Cerebellar cortex (tissue), 1 donor: ENCODE measurements at regions not wholly inside any gene's neighbourhood (a gene's known extent, or its start where the extent isn't known, plus 50 kb on each side); places are given as distances from the start of the nearest gene placed in this dataset.

Source experiments
- DNase-seq: peaks from one replicate; pipeline ENCODE4 v3.0.0-alpha.2; 2015; ENCODE audit warnings: low spot score

DNA sequence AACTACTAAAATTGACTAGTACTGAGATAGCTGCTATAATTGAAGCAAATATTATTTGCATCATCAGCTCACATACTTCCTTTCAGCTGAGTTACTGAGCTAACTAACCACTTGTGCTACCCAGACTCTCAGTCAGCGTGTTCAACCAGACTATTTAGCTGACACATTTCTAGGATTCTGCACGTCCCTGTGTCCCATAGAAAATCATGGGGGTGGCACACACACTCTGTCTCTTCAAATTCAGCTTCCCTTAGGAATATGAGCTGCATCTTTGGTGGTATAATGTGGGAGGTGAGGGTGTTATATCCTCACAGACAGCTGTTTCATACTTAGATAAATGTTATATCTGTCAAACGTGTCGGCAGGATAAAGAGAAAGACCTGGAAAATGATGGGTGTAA, 424.0 kb downstream of the CDH2 start:
- no peak for DNase-seq

DNA sequence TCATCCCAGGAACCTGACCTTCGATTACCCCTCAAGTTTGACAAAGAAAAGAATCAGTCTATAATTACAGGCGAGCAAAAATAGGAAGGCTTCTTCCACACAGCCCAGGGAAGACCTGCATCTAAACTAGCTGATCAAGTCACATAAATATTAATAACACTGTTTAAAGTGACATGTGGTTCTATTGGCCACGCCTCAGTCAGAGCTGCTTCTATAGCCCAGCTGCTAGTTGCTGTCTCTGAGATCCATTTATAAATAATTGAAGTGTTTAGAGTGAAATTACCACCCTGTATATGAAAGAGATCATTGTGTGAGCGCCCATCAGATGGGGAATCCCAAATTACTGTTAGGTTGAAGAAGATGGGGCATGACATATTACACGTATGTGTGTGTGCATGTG, 426.0 kb downstream of the CDH2 start:
- DNase-seq = no peak

DNA sequence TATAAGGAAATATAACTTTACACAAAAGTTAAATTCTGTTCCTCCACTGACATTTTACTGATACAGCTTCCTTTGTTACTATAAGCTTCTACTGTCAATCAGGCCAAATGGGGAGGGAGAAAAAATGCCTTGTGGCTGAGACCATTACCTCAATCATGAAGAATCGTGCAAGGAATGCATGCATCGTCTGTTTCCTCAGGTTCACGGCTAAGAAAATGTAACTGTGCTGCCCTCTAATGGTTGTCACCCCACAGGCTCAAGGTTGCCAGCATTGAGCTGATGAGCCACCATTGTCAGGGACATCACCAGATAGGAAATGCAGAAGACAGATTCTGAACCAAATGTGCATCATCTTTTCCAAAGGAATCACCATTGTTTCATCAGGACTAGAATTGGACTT, 426.9 kb downstream of the CDH2 start:
- DNase-seq = peak; percentile 3

DNA sequence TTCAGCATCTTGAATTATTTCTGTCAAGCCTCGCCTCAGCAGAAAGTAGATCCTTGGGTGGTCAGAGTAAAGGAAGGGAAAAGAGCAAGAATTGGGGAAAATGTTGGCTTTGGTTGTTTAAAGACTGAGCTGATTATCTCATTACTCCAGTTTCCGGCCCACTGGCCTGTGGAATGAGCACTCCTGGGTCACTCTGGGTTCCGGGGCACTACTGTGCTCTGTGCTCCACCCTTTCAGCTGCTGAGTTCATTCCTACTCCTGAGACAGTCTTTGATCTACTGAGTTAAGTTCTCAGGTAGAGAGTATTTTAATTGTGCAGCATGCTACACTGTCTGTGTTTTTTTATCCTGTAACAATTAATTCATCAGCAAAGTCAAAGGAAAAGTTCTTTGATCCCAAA, 427.7 kb downstream of the CDH2 start:
- DNase-seq = no peak

DNA sequence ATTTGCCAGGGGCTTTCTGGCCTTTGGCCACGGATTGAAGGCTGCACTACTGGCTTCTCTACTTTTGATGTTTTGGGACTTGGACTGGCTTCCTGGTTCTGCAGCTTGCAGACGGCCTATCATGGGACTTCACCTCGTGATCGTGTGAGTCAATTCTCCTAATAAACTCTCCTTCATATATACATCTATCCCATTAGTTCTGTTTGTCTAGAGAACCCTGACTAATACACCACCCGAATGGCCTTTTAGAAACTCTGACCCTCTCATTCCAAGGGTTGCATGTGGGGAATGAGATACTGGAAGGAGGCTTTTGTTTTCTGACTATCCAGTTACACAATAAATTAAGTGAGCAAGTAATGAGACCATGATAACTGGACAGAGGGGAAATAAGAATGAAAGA, 430.7 kb downstream of the CDH2 start:
- DNase-seq = no peak

DNA sequence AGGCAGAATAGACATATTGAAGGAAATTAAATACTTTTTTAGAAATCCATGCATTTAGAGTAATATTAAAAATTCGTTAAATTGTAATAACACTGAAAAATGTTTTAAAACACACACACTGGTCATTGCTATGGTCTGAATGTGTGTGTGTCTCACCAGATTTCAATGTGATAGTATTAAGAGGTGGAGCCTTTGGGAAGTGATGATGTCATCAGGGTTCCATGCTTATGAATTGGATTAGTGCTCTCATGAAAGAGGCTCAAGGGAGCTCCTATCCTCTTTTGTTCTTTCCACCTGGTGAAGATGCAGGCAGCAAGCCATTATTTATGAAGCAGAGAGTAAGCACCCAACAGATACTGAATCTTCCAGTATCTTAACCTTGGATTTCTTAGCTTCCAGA, 441.8 kb downstream of the CDH2 start:
- DNase-seq = no peak

DNA sequence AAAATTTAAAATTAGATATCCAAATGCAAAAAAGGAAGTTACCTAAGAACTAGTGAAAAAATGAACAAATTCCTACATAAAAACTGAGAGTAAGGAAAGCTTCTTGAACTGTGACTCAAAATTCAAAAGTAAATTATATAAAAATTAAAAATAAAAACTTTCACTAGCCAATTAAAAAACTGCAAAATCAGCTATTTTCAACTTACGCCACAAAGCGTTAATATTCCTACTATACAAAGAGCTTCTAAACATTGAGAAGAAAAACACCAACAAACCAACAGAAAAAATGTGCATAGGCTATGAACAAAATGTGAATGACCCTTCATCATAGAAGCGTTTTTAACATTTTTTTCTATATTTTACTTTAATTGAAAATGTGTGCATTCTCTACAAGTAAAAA, 445.7 kb downstream of the CDH2 start:
- DNase-seq = no peak

DNA sequence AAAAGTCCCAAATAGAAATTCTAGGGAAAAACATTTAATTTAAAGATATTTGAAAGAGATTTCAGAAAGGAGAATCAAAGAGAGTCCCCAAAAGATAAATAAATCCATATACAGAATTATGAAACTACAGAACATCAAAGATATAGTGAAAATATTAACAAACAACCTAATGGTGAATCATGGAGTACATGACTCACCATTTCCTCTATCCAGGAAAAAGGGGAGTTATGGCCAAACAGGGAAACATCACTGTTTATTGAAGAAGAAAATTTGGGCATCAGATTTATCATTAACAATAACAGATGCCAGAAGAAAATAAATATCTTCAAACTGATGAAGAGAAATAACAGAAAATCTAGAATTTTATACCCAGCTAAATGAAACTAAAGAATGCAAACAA, 448.3 kb downstream of the CDH2 start:
- no peak for DNase-seq

DNA sequence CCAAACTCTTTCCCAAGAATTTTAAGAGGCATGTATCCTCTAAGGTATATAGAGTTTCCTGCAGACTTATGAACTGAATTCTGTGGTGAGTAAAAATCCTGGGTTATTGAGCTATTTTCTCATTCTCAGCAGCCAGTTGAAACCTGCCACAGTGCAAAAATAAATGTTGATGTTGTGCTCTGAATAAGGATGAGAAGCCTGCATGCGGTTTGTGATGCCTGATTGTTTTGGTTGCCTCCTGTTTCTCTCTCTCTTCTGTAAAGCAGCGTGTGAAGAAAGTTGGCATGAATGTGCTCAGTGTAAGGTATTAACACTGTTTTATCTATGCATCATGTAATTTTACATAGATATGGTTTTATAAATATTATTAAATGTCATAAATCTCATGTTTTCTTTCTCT, 452.6 kb downstream of the CDH2 start:
- DNase-seq = no peak

DNA sequence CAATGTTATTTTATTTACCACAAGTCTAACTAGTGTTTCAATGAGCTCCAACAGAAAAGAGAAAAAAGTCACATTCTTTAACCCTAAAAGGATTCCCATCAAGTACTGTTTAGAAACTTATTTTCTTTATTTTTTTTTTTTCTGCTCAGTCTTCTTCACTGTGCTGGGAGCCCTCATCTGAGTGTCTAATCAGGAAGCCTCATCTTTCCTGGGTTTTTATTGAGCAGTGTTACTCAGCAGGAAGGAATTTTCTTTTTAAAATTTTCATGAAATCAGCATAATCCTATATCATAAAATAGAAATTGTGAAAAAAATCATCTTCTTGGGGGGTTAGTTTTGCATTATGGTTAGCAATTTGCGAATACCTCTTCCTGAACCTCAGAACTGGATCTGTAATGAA, 453.8 kb downstream of the CDH2 start:
- DNase-seq = no peak

DNA sequence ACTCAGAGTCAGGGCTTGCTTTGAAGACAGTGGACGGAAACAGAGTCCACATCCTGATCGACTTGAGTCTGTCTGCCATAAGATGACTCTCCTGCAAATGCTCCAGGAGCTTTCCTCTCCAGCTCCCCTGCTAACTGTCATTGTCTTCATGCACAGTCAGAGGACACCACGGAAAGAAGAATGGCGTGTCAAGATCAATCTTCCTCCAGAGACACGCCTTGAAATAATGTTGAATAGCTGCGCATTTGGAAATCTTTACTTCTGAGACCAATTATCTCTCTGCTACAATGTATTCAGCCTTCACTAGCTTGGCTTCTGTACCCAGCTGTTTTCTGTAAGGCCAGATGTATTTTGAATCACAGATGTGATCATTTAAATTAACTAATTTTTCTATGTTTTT, 457.2 kb downstream of the CDH2 start:
- no peak for DNase-seq

DNA sequence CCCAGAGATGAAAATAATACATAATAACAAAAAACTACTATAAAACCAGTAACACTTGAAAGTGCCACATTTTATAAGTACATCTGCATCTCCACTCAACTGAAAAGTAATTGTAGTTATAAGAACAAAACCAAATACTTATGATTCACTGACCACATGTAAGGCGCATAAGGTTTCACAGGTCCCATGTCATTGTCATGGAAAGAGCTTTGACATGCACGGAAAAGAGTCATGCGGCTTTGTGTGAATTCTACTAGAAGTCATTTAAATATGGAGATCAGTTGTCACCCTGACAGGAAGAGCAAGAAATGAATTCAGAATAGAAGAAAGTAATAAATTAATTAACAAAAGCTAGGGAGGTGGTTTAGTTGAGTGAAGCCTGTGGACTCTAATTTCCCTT, 459.1 kb downstream of the CDH2 start:
- DNase-seq = no peak

DNA sequence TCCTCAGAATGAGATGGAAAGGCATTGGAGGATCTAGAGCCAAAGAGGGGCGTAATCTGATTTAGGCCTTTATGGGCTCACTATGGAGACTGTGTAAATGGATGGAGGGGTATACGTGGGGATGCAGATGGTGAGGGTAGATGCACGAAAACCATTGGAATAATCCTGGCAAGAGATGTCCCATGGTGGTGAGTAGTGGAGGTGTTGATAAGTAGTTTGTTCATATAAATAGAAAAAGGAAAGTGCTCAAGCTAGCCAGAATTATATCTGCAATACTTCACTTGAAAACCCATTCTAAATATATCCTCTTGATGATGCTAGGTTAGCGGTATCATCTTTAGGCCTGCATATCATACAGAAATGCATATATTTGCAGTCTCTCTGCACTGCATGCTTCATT, 459.7 kb downstream of the CDH2 start:
- DNase-seq = no peak

DNA sequence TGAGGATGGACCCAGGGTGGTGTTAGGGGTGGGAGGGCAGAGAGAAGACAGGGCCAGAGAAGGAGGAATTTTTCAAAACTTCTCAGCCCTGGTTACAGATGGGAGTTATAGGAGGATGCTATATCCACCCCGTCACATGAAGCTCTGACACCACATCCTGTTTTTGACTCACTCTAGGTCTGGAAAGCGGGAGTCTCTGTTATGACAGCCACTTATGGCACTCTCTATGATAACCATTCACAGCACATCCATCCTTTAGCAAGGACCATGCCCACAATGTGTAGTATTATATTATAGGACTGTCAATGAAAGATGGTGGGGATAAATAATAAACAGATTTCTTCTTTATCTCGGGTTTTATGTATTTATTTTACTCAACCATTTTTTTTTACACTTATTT, 461.2 kb downstream of the CDH2 start:
- DNase-seq = no peak

DNA sequence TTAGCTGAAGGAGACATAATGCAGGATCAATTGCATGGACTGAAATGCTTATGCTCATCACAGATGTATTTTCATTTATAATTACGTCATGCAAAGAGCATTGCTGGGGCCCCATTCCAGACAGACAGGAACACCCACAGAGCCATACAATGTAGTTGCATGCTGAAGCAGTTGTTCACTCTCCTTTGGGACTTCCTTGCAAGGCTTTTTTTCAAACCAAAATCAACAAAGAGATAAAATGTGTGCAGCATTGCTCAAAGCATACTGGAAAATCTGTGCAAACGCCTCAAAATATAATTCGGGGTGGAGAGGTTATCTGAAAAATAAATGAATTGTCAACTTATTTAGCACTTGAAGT, 463.2 kb downstream of the CDH2 start:
- no peak for DNase-seq

DNA sequence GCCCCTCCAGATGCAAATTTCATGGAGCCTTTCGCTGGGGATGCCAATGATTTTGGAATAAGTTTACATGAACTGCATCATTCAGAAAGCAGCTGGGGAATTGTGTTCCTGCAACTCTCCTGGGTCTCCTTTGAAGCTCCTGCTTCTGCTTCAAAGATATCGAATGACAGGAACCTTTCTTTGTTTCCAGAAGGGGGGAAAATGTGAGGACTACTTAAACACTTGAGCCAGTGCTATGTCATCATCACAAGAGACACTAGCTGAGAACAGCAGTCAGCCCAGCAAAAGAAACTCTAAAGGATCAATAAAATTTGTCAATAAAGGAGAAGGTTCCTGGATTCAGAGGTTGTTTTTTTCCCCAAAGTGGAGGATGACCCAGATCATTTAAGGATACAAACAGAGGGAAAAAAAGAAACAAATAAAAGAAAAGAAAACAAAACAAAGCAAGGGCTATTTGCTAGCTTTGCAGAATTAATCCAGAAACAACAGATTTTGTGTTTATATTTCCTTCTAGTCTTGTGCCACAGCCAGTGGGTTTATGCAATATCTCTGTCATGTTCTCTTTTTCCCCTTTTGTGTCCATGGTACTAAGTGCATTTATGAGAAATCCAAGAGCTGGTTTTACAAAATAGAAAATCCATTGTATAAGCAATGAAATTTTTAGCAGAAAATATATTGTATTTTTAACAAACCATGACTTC, 463.7 kb downstream of the CDH2 start:
- no peak for DNase-seq

DNA sequence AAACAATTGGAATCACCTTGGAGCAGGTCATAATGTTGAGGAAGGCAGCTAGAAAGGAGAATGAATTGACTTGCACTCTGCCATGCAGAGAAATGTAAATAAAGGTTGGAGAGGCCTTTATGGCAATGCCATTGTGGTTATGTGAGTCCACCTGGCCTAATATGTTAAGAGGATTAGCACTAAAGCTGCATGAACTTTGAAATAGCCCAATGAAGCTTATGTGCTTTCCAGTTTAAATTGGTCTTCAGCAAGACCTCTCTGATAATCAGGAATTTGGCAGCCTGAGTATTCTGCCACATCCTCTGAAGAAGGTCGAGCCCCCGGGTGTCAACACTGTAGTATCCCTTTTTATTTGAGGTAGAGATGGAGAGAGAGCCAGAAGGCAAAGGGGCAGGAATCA, 464.9 kb downstream of the CDH2 start:
- DNase-seq = no peak

DNA sequence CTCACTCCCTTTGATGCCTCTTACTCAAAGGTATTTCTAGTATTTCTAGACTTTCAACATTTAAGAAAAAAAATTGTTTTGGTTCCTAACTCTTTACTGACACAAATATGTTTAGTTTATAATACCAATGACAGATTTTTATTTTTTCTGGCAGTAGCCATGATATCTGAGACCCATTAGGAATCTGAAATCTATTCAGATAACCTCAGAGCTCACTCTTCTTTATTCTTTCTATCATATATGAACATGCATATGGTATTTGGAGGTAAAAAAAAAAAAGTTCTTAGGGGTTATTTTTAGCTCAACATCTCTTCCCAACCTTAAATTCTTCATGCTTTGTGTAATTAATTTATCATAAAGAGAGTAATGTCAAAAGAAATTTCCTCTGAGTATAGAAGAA, 465.5 kb downstream of the CDH2 start:
- DNase-seq = no peak

DNA sequence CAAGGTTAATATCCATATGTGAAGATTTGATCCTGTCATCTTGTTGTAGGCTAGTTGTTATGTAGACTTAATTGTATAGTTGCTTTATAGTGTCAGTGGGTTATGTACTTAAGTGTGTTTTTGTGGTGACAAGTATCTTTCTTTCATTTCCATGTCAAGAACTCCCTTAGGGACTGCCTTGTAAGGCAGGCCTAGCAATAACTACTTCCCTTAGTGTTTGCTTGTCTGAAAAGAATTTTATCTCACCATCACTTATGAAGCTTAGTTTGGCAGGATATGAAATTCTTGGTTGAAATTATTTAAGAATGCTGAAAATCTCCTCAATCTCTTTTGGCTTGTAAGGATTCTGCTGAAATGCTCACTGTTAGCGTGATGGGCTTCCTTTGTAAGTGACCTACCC, 467.6 kb downstream of the CDH2 start:
- DNase-seq = no peak

DNA sequence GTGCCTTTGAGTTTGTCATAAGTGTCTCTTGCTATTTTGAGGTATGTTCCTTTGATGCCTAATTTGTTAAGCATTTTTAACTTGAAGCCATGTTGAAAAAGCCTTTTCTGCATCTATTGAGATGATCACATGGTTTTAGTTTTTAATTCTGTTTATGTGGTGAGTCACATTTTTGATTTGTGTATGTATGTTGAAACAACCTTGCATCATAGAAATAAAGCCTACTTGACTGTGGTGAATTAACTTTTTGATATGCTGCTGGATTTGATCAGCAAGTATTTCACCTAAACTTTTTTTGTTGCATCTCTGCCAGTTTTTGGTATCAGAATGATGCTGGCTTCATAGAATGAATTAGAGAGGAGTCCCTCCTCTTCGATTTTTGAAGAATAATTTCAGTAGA, 469.7 kb downstream of the CDH2 start:
- no peak for DNase-seq

DNA sequence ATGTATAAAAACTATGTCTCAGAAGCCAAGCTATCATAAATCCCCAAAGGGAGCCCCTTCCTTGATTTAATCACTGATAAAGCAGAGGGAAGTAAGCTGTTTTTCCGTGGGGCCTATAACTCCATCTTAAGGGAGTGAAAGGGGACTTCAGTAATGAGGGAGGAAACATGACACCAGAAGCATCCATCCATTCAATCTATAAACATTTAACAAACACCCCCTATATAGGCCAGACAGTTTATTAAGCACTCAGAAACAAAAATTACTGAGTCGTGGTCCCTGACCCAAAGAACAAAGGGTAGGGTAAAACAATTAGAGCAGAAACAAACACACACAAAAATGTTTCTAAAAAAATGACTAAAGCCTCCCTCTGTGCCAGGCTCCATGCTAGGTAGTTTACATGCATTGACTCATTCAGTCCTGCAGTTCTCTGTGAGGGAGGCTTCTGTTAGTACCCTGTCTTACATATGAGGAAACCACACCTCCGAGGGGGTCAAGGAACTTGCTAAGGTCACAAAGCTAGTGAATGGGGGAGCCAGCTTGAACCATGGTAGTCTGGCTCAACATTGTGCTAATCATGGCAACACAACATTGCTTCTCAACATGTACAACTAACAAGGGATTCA, 472.1 kb downstream of the CDH2 start:
- DNase-seq = no peak

DNA sequence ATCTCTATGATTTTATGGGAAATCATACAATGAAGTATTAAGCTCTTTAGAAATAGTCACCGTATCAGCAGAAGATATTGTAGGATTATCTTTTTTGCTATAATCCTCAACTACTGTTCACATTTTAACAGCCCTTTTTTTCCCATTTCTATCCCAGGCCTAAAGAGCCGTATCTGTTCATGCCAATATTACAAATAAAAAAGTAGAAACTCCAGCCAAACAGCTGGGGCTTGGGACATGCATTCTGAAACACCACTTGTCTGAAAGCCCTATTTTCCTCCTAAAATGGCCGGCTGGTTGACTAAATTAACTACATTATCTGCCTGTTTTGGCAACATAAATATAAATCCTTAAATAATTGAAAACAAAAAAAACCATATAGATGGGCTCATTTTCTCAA, 477.8 kb downstream of the CDH2 start:
- no peak for DNase-seq

DNA sequence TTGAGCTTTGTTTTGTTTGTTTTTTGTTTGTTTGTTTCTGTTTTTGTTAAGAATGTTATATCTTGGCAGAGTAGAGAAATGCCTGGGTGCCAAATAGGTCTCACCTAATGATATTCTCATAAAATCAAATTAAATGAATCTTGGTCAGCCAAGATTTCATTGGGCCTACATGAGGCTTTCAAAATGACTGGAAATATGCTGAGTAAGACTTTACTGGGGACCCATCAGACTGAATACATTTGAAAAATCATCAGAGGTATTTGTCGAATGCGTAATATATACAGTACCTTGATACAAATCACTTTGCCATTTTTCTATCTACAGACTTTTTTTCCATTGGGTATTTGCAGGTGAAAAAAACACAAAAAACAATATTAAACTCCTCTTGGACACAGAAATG, 480.8 kb downstream of the CDH2 start:
- no peak for DNase-seq

DNA sequence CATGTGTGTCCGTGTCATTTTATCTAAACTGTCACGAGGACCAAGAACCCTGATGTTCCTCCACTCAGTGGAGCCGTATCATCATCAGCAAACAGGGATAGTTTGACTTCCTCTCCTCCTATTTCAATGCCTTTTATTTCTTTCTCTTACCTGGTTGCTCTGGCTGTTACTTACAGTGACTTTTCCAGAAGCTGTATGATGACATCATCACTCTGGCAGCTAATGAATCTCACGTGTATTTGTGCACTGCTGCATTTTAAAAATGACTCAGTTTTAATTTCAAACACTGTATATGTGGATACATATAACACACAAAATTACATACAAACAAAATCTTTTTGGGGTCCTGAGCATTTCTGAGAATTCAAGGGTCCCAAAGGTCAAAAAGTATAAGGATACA, 481.4 kb downstream of the CDH2 start:
- DNase-seq = no peak

DNA sequence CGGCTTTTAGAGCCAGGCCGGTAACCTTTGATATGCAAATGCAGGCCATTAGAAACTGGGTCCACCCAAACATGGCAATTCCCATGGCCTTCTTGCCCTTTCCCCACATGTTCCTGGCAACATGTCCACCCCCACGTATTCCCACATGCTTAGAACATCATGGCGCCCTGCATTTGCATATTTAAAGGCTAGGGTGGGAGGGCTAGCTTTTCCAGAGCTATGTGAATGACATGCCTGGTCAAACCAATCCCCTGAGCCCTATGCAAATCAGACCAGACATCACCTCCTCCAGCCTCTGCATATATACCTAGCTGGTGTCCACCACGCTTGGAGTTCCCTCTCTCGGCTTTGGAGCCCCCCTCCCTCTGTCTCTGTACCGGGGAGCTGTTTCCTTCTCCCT, 481.9 kb downstream of the CDH2 start:
- DNase-seq = no peak
